Smooth muscle cell (in vitro differentiated cells): ENCODE measurements at regions not wholly inside any gene's neighbourhood (a gene's known extent, or its start where the extent isn't known, plus 50 kb on each side); places are given as distances from the start of the nearest gene placed in this dataset.

Experiments used
- DNase-seq: peaks from one replicate; lab custom pipeline; 2025; ENCODE audit not compliant: unreplicated experiment; lab: John Stamatoyannopoulos, UW
- H2AFZ ChIP-seq: fragments of 200-600 bp; sonication (generic); 2 replicates; pipeline ENCODE4 v1.6.0; 2016; ENCODE audit warnings: antibody characterized with exemption, low read depth, mild to moderate bottlenecking
- H3F3A ChIP-seq: fragments of 200-600 bp; sonication (generic); 2 replicates; pipeline ENCODE4 v1.6.0; 2017; ENCODE audit warnings: antibody characterized with exemption, low read depth
- H3K27ac ChIP-seq: fragments of 200-600 bp; sonication (generic); 2 replicates; pipeline ENCODE4 v1.5.1; 2016; ENCODE audit warnings: low read depth, mild to moderate bottlenecking
- H3K27me3 ChIP-seq: fragments of 200-600 bp; sonication (generic); 2 replicates; pipeline ENCODE4 v1.6.1; 2016; ENCODE audit warnings: low read depth, mild to moderate bottlenecking
- H3K36me3 ChIP-seq: fragments of 200-600 bp; sonication (generic); 2 replicates; pipeline ENCODE4 v1.5.1; 2016; ENCODE audit warnings: low read depth
- H3K4me1 ChIP-seq: fragments of 200-600 bp; sonication (generic); 2 replicates; pipeline ENCODE4 v1.5.1; 2016; ENCODE audit warnings: low read depth
- H3K4me2 ChIP-seq: fragments of 200-600 bp; sonication (generic); 2 replicates; pipeline ENCODE4 v1.6.0; 2016; ENCODE audit warnings: mild to moderate bottlenecking
- H3K4me3 ChIP-seq: fragments of 200-600 bp; sonication (generic); 2 replicates; pipeline ENCODE4 v1.5.1; 2016; ENCODE audit warnings: mild to moderate bottlenecking
- H3K79me2 ChIP-seq: fragments of 200-600 bp; sonication (generic); 2 replicates; pipeline ENCODE4 v1.6.0; 2016; ENCODE audit warnings: low read depth, mild to moderate bottlenecking
- H3K9ac ChIP-seq: fragments of 200-600 bp; sonication (generic); 2 replicates; pipeline ENCODE4 v1.6.0; 2016; ENCODE audit warnings: low read depth
- H3K9me3 ChIP-seq: fragments of 200-600 bp; sonication (generic); replicated peaks from 2 replicates; pipeline ENCODE4 v1.5.1; 2016; ENCODE audit warnings: low read depth
- H4K20me1 ChIP-seq: fragments of 200-600 bp; sonication (generic); 2 replicates; pipeline ENCODE4 v1.6.0; 2016; ENCODE audit warnings: low read depth
- WGBS: methylation state at CpG from one replicate; pipeline ENCODE4 v1.1.7; 2016; ENCODE audit warnings: low lambda C conversion rate; 5-methylcytosine and 5-hydroxymethylcytosine counted together
- TF ChIP-seq, protein P1 (sequence below): fragments of 200-600 bp; sonication (generic); IDR thresholded peaks from 2 replicates; pipeline ENCODE4 v1.5.1; 2017; ENCODE audit warnings: borderline replicate concordance, mild to moderate bottlenecking, antibody characterized with exemption; ENCODE audit not compliant: insufficient read depth, poor library complexity, severe bottlenecking

GRCh38 chr18:7490104-7490503 is 77.0 kb upstream of the PTPRM start:
- Histone ChIP-seq H3K4me2 (no peak overlapping the region), H3K79me2 (no peaks in the 10 kb centered on the region), H2AFZ (no peak overlapping the region), H3K27me3 (peaks cover 4% of the 10 kb centered on the region), H3K9me3 (no peaks in the 10 kb centered on the region), H4K20me1 (no peaks in the 10 kb centered on the region), H3K4me3 (no peak overlapping the region), H3K9ac (no peak overlapping the region), H3K4me1 (no peaks in the 10 kb centered on the region), H3K36me3 (no peaks in the 10 kb centered on the region), H3F3A (no peaks in the 10 kb centered on the region), H3K27ac (no peak overlapping the region)
- TF ChIP-seq, protein P1, sequence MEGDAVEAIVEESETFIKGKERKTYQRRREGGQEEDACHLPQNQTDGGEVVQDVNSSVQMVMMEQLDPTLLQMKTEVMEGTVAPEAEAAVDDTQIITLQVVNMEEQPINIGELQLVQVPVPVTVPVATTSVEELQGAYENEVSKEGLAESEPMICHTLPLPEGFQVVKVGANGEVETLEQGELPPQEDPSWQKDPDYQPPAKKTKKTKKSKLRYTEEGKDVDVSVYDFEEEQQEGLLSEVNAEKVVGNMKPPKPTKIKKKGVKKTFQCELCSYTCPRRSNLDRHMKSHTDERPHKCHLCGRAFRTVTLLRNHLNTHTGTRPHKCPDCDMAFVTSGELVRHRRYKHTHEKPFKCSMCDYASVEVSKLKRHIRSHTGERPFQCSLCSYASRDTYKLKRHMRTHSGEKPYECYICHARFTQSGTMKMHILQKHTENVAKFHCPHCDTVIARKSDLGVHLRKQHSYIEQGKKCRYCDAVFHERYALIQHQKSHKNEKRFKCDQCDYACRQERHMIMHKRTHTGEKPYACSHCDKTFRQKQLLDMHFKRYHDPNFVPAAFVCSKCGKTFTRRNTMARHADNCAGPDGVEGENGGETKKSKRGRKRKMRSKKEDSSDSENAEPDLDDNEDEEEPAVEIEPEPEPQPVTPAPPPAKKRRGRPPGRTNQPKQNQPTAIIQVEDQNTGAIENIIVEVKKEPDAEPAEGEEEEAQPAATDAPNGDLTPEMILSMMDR: no peak
- no peak for DNase-seq
- WGBS: 91% methylated on average over 1 of the region's 1 CpG

DNA sequence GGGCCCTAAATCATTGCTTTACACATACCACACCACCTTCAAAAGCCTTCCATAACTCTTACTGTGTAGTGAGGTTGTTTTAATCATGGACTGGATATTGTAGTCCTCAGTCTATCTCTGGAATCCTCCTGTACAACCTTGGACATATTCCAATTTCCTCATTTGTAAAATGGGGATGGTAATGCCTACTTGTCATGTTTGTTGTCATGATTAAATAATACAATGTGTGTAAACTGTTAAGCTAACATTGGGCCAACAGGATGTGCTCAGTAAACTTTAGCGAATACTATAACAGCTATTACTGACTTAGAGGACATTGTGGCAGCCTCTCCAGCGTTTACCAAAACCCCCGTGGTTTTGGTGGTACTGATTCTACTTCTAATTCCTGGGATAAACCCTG is 74.7 kb upstream of the PTPRM start:
- 91% methylated on average over 3 of the region's 3 CpGs for WGBS
- TF ChIP-seq, protein P1: no peak
- H3K4me2 ChIP-seq: no peak overlapping the region

DNA sequence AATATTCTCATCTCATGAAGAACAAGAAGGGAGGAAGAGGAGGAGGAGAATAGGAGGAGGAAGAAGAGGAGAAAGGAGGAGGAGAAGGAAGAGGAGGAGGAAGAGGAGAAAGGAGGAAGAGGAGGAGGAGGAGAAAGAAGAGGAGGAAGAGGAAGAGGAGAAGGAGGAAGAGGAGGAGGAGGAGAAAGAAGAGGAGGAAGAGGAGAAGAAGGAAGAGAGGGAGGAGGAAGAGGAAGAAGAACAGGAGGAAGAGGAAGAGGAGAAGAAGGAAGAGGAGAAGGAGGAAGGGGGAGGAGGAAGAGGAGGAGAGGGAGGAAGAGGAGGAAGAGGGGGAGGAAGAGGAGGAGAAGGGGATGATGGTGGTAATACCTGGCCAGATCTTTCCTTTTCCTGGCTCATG is 70.0 kb upstream of the PTPRM start:
- no peak overlapping the region for H3K4me3 ChIP-seq

More for the DNA sequence above, 74.7 kb upstream of the PTPRM start:
- H2AFZ ChIP-seq: no peak overlapping the region
- no peak overlapping the region for H3K9ac ChIP-seq
- H3K9me3 ChIP-seq: no peaks in the 10 kb centered on the region
- H3K27ac ChIP-seq: no peak overlapping the region
- no peaks in the 10 kb centered on the region for H3F3A ChIP-seq
- no peak for DNase-seq
- no peaks in the 10 kb centered on the region for H3K4me1 ChIP-seq
- no peaks in the 10 kb centered on the region for H4K20me1 ChIP-seq
- no peaks in the 10 kb centered on the region for H3K79me2 ChIP-seq
- no peak overlapping the region for H3K4me3 ChIP-seq
- H3K27me3 ChIP-seq: peaks cover 9% of the 10 kb centered on the region
- H3K36me3 ChIP-seq: no peaks in the 10 kb centered on the region

GRCh38 chr18:7511106-7511505 is 56.0 kb upstream of the PTPRM start:
- Histone ChIP-seq H3K27me3 (no peaks in the 10 kb centered on the region), H3K4me2 (no peak overlapping the region), H3K27ac (no peak overlapping the region), H3K4me3 (no peak overlapping the region), H3K4me1 (peaks cover 18% of the 10 kb centered on the region), H2AFZ (no peak overlapping the region), H3F3A (peaks cover 7% of the 10 kb centered on the region), H3K79me2 (no peaks in the 10 kb centered on the region), H4K20me1 (no peaks in the 10 kb centered on the region), H3K9me3 (no peaks in the 10 kb centered on the region), H3K36me3 (no peaks in the 10 kb centered on the region), H3K9ac (no peak overlapping the region)
- TF ChIP-seq, protein P1: no peak
- WGBS: 93% methylated on average over 4 of the region's 4 CpGs
- no peak for DNase-seq

More for the DNA sequence above, 70.0 kb upstream of the PTPRM start:
- no peak overlapping the region for H3K9ac ChIP-seq
- TF ChIP-seq, protein P1: no peak
- DNase-seq: no peak
- H3K27me3 ChIP-seq: peaks cover 5% of the 10 kb centered on the region
- H3K9me3 ChIP-seq: no peaks in the 10 kb centered on the region
- no peak overlapping the region for H3K27ac ChIP-seq
- no peak overlapping the region for H2AFZ ChIP-seq
- no peaks in the 10 kb centered on the region for H3K79me2 ChIP-seq
- H3F3A ChIP-seq: no peaks in the 10 kb centered on the region
- no peaks in the 10 kb centered on the region for H3K4me1 ChIP-seq
- no peak overlapping the region for H3K4me2 ChIP-seq
- no peaks in the 10 kb centered on the region for H4K20me1 ChIP-seq
- H3K36me3 ChIP-seq: no peaks in the 10 kb centered on the region
